Body of pancreas (tissue), 4 donors: ENCODE measurements at regions not wholly inside any gene's neighbourhood (a gene's known extent, or its start where the extent isn't known, plus 50 kb on each side); places are given as distances from the start of the nearest gene placed in this dataset.

Experiments used
- ATAC-seq: fragments of 150-250 bp; one replicate; pipeline ENCODE4 v1.9.1; 2016
- DNase-seq, 4 donors: peaks; one replicate each; pipeline ENCODE4 v3.0.0-alpha.2; 2019
- H3K27ac ChIP-seq, 4 donors: fragments of 200-600 bp; sonication (generic); 1 replicate in 3 of 4; 2 replicates in 1 of 4; pipeline versions ENCODE4 v1.5.1 to v1.6.1; 2016 to 2019; ENCODE audit warnings: mild to moderate bottlenecking in 1 of 4, mixed read lengths in 1 of 4, moderate library complexity in 1 of 4
- H3K27me3 ChIP-seq, 2 donors: fragments of 200-600 bp; sonication (generic); one replicate each; pipeline ENCODE4 v1.6.0; 2016; ENCODE audit warnings: mild to moderate bottlenecking in 1 of 2
- H3K36me3 ChIP-seq, 2 donors: fragments of 200-600 bp; sonication (generic); replicated peaks in 1 of 2; 2 replicates each; pipeline ENCODE4 v1.5.1; 2016; ENCODE audit warnings: low read depth in 2 of 2; ENCODE audit not compliant: insufficient read depth in 1 of 2
- H3K4me1 ChIP-seq: fragments of 200-600 bp; sonication (generic); one replicate; pipeline ENCODE4 v1.6.0; 2016
- H3K4me3 ChIP-seq, 2 donors: fragments of 200-600 bp; sonication (generic); 1 replicate in 1 of 2; 2 replicates in 1 of 2; pipeline ENCODE4 v1.5.1; 2016 to 2019
- H3K9me3 ChIP-seq, 3 donors: fragments of 200-600 bp; sonication (generic); 1 replicate in 2 of 3; 2 replicates in 1 of 3; pipeline ENCODE4 v1.5.1; 2016
- CTCF ChIP-seq, 7 experiments: fragments of 450-650 bp in 4 of 7; fragments of 200-600 bp in 3 of 7; sonication (generic) in 3 of 7; IDR thresholded peaks; one replicate each; pipeline ENCODE4 v1.5.1; 2016 to 2019; ENCODE audit warnings: antibody characterized with exemption in 7 of 7
- POLR2A ChIP-seq, 3 donors: fragments of 450-650 bp; IDR thresholded peaks; one replicate each; pipeline ENCODE4 v1.6.1; 2016; ENCODE audit warnings: antibody characterized with exemption in 3 of 3, mild to moderate bottlenecking in 2 of 3
- WGBS, 2 donors: methylation state at CpG; one replicate each; pipeline ENCODE4 v1.1.5; 2017; 5-methylcytosine and 5-hydroxymethylcytosine counted together
- intact Hi-C: fragments of 100-400 bp; cut with DNase I; formaldehyde crosslinking; loops from one replicate; pipeline ENCODE4 v1.15.1; 2023

GRCh38 chr20:24181151-24181550, 192.6 kb upstream of the GGTLC1 start:
- no peak for ATAC-seq
- intact Hi-C loops, result no loop called here
- H3K27me3 ChIP-seq, result no peaks in the 10 kb centered on the region
- no peaks in the 10 kb centered on the region for H3K9me3 ChIP-seq
- no peak for TF ChIP-seq POLR2A (IDR thresholded peaks at IDR 0.05)
- TF ChIP-seq CTCF (IDR thresholded peaks at IDR 0.05), result no peak
- H3K4me1 ChIP-seq, result no peaks in the 10 kb centered on the region
- DNase-seq, result no peak
- no peak overlapping the region for H3K4me3 ChIP-seq
- no peaks in the 10 kb centered on the region for H3K36me3 ChIP-seq
- no peak overlapping the region for H3K27ac ChIP-seq

- no peaks in the 10 kb centered on the region for H3K36me3 ChIP-seq
- no peak for DNase-seq
- H3K4me1 ChIP-seq, result no peaks in the 10 kb centered on the region
- no peak for TF ChIP-seq CTCF (IDR thresholded peaks at IDR 0.05)
- TF ChIP-seq POLR2A (IDR thresholded peaks at IDR 0.05), result no peak
- H3K27me3 ChIP-seq, result no peaks in the 10 kb centered on the region
- H3K4me3 ChIP-seq, result no peak overlapping the region
- H3K27ac ChIP-seq, result no peak overlapping the region
- intact Hi-C loops, result no loop called here
- no peak for ATAC-seq
- 89 to 100% methylated on average over 1 of the region's 1 CpG for WGBS, 2 donors
- no peaks in the 10 kb centered on the region for H3K9me3 ChIP-seq
Observed at GRCh38 chr20:24169256-24169655, 180.7 kb upstream of the GGTLC1 start.

GRCh38 chr20:24166412-24166811, 177.8 kb upstream of the GGTLC1 start:
- TF ChIP-seq POLR2A (IDR thresholded peaks at IDR 0.05) (no peak), CTCF (IDR thresholded peaks at IDR 0.05) (no peak)
- DNase-seq, result no peak
- H3K4me3 ChIP-seq, result no peak overlapping the region
- intact Hi-C loops, result no loop called here
- H3K27me3 ChIP-seq, result no peaks in the 10 kb centered on the region
- H3K27ac ChIP-seq, result no peak overlapping the region
- no peaks in the 10 kb centered on the region for H3K9me3 ChIP-seq
- ATAC-seq, result no peak
- H3K4me1 ChIP-seq, result no peaks in the 10 kb centered on the region
- H3K36me3 ChIP-seq, result no peaks in the 10 kb centered on the region
- 63 to 70% methylated on average over 3 of the region's 3 CpGs for WGBS, 2 donors

GRCh38 chr20:24166123-24166381, 177.5 kb upstream of the GGTLC1 start:
- intact Hi-C loops, result no loop called here
- H3K4me1 ChIP-seq, result no peaks in the 10 kb centered on the region
- no peak for DNase-seq
- TF ChIP-seq POLR2A (IDR thresholded peaks at IDR 0.05), result no peak
- TF ChIP-seq CTCF (IDR thresholded peaks at IDR 0.05), result no peak
- H3K36me3 ChIP-seq, result no peaks in the 10 kb centered on the region
- no peak for ATAC-seq
- no peak overlapping the region for H3K27ac ChIP-seq
- 34 to 41% methylated on average over 4 of the region's 4 CpGs for WGBS, 2 donors
- H3K4me3 ChIP-seq, result no peak overlapping the region
- no peaks in the 10 kb centered on the region for H3K9me3 ChIP-seq
- no peaks in the 10 kb centered on the region for H3K27me3 ChIP-seq

GRCh38 chr20:24165301-24166122, 176.9 kb upstream of the GGTLC1 start:
- Histone ChIP-seq H3K4me3 (no peak overlapping the region), H3K9me3 (no peaks in the 10 kb centered on the region), H3K27me3 (no peaks in the 10 kb centered on the region), H3K4me1 (no peaks in the 10 kb centered on the region), H3K27ac (no peak overlapping the region), H3K36me3 (no peaks in the 10 kb centered on the region)
- DNase-seq (no peak), ATAC-seq (no peak)
- TF ChIP-seq CTCF (IDR thresholded peaks at IDR 0.05), result no peak
- 63% methylated on average over 6 of the region's 6 CpGs for WGBS, 2 donors
- intact Hi-C loops, result no loop called here
